ENCODE measurements at regions not wholly inside any gene's neighbourhood (a gene's known extent, or its start where the extent isn't known, plus 50 kb on each side); places are given as distances from the start of the nearest gene placed in this dataset.
"Not testable (repeated sequence)": the region's sequence is repeated elsewhere in the genome, so short reads cannot be mapped to it uniquely, and the experiment has no call there.

- H3K27ac ChIP-seq (ENCODE audit: low read depth): no peak overlapping the region
- WGBS: 83% methylated on average over 19 of the region's 19 CpGs
- no peaks in the 10 kb centered on the region for H3K4me1 ChIP-seq (ENCODE audit: insufficient read depth)
- no peaks in the 10 kb centered on the region for H3K36me3 ChIP-seq (ENCODE audit: insufficient read depth)
- H3K4me3 ChIP-seq (ENCODE audit: low read depth, low read length): no peak overlapping the region
- DNase-seq (ENCODE audit: extremely low spot score): no peak
Measured at GRCh38 chrX:2640436-2641150, 50.5 kb upstream of the CD99 start.

DNA sequence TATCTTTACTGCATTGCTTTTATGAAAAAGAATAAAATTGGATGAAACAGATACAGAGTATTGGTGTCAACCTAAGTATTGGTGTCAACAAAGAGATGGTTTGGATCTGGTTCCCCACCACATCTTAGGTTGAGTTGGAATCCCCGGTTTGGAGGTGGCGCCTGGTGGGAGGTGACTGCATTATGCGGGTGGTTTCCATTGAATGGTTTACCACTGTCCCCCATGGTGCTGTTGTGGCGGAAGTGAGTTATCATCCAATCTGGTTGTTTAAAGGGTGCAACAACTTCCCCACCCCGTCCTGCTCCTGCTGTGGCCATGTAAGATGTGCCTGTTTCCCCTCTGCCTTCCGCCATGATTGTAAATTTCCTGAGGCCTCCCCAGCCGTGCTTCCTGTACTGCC lies 52.8 kb upstream of the CD99 start:
- Histone ChIP-seq H3K4me3 (ENCODE audit: low read depth, low read length) (no peak overlapping the region), H3K36me3 (ENCODE audit: insufficient read depth) (no peaks in the 10 kb centered on the region), H3K4me1 (ENCODE audit: insufficient read depth) (no peaks in the 10 kb centered on the region), H3K27ac (ENCODE audit: low read depth) (no peak overlapping the region)
- DNase-seq (ENCODE audit: extremely low spot score): no peak
- 90% methylated on average over 7 of the region's 7 CpGs for WGBS

GRCh38 chrX:2635342-2635741 lies 55.8 kb upstream of the CD99 start:
- WGBS: 90% methylated on average over 3 of the region's 3 CpGs
- no peak for DNase-seq (ENCODE audit: extremely low spot score)
- H3K4me3 ChIP-seq (ENCODE audit: low read depth, low read length): no peak overlapping the region

GRCh38 chrX:2632533-2633504 lies 58.3 kb upstream of the CD99 start:
- 91% methylated on average over 9 of the region's 9 CpGs for WGBS
- Histone ChIP-seq H3K36me3 (ENCODE audit: insufficient read depth) (no peaks in the 10 kb centered on the region), H3K4me3 (ENCODE audit: low read depth, low read length) (no peak overlapping the region), H3K27ac (ENCODE audit: low read depth) (no peak overlapping the region), H3K4me1 (ENCODE audit: insufficient read depth) (no peaks in the 10 kb centered on the region)
- DNase-seq (ENCODE audit: extremely low spot score): no peak

More at GRCh38 chrX:2635342-2635741, 55.8 kb upstream of the CD99 start:
- Histone ChIP-seq H3K4me1 (ENCODE audit: insufficient read depth) (no peaks in the 10 kb centered on the region), H3K36me3 (ENCODE audit: insufficient read depth) (no peaks in the 10 kb centered on the region), H3K27ac (ENCODE audit: low read depth) (no peak overlapping the region)

- H3K4me1 ChIP-seq (ENCODE audit: insufficient read depth): no peaks in the 10 kb centered on the region
- 62% methylated on average over 3 of the region's 3 CpGs for WGBS
- no peak overlapping the region for H3K27ac ChIP-seq (ENCODE audit: low read depth)
- no peak for DNase-seq (ENCODE audit: extremely low spot score)
- H3K36me3 ChIP-seq (ENCODE audit: insufficient read depth): no peaks in the 10 kb centered on the region
- H3K4me3 ChIP-seq (ENCODE audit: low read depth, low read length): no peak overlapping the region
Measured at GRCh38 chrX:2631743-2632532, 59.2 kb upstream of the CD99 start.

GRCh38 chrX:2630935-2631742 lies 60.0 kb upstream of the CD99 start:
- DNase-seq (ENCODE audit: extremely low spot score); H3K27ac ChIP-seq (ENCODE audit: low read depth); H3K36me3 ChIP-seq (ENCODE audit: insufficient read depth); H3K4me1 ChIP-seq (ENCODE audit: insufficient read depth); H3K4me3 ChIP-seq (ENCODE audit: low read depth, low read length): not testable (repeated sequence)
- 94% methylated on average over 6 of the region's 6 CpGs for WGBS

DNA sequence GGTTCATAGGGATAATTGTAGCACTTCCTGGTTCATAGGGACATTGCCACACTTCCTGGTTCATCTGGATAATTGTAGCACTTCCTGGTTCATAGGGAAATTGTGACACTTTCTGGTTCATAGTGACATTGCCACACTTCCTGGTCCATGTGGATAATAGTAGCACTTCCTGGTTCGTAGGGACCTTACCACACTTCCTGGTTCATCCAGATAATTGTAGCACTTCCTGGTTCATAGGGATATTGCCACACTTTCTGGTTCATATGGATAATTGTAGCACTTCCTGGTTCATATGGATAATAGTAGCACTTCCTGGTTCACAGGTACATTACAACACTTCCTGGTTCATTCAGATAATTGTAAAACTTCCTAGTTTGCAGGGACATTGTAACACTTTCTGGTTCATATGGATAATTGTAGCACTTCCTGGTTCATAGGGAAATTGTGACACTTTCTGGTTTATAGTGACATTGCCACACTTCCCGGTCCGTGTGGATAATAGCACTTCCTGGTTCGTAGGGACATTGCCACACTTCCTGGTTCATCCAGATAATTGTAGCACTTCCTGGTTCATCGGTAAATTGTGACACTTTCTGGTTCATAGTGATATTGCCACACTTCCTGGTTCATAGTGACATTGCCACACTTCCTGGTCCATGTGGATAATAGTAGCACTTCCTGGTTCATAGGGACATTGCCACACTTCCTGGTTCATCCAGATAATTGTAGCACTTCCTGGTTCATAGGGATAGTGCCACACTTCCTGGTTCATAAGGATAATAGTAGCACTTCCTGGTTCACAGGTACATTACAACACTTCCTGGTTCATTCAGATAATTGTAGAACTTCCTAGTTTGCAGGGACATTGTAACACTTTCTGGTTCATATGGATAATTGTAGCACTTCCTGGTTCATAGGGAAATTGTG lies 60.8 kb upstream of the CD99 start:
- WGBS: 87% methylated on average over 5 of the region's 5 CpGs
- not testable (repeated sequence) for H3K4me1 ChIP-seq (ENCODE audit: insufficient read depth); H3K4me3 ChIP-seq (ENCODE audit: low read depth, low read length); H3K36me3 ChIP-seq (ENCODE audit: insufficient read depth); H3K27ac ChIP-seq (ENCODE audit: low read depth); DNase-seq (ENCODE audit: extremely low spot score)

GRCh38 chrX:2629316-2630007 lies 61.6 kb upstream of the CD99 start:
- Histone ChIP-seq H3K36me3 (ENCODE audit: insufficient read depth) (no peaks in the 10 kb centered on the region), H3K27ac (ENCODE audit: low read depth) (no peak overlapping the region), H3K4me3 (ENCODE audit: low read depth, low read length) (no peak overlapping the region), H3K4me1 (ENCODE audit: insufficient read depth) (no peaks in the 10 kb centered on the region)
- no peak for DNase-seq (ENCODE audit: extremely low spot score)
- 88% methylated on average over 6 of the region's 6 CpGs for WGBS

DNA sequence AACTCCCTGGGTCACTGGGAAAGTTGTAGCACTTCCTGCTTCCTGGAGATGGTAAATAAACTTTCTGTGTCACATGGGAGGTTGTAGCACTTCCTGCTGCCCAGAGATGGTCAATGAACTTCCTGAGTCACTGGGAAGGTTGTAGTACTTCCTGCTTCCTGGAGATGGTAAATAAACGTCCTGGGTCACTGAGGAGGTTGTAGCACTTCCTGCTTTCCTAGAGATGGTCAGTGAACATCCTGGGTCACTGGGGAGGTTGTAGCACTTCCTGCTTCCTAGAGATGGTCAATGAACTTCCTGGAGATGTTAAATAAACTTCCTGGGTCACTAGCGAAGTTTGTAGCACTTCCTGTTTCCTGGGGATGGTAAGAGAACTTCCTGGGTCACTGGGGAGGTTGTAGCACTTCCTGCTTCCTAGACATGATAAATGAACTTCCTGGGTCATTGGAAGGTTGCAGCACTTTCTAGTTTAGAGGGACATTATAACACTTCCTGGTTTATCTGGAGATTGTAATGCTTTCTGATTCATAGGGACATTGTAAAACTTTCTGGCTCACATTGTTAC lies 62.3 kb upstream of the CD99 start:
- WGBS: 64% methylated on average over 2 of the region's 2 CpGs
- H3K27ac ChIP-seq (ENCODE audit: low read depth): no peak overlapping the region
- no peak for DNase-seq (ENCODE audit: extremely low spot score)

DNA sequence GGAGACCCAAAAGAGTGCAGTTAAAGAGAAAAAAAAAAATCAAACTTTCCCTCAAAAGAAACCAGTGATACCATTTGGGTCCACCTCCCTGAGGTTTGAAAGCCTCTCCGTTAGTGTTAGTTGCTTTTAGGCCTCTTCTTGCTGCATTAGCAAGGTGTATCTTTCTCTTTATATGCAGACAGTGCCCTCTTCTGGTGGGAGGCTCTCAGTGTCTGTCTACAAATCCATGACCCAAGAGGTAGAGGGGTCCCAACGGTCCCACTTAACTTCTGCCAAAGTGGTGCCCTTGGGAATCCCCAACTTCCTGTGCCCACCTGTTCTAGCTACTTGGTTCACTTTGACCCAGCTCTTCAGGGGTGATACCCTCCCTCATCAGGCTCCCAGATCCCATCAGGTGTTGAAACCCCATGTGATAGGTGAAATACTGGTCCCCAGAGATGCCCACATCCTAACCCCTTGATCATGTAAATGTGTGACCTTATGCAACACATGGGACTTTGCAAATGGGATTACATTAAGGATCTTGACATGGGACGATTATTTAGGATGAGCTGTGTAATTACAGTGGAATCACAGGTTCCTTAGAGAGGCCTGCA lies 63.7 kb upstream of the CD99 start:
- no peak overlapping the region for H3K27ac ChIP-seq (ENCODE audit: low read depth)
- no peak for DNase-seq (ENCODE audit: extremely low spot score)
- WGBS: 53% methylated on average over 3 of the region's 3 CpGs
- H3K36me3 ChIP-seq (ENCODE audit: insufficient read depth): no peaks in the 10 kb centered on the region
- no peak overlapping the region for H3K4me3 ChIP-seq (ENCODE audit: low read depth, low read length)
- H3K4me1 ChIP-seq (ENCODE audit: insufficient read depth): no peaks in the 10 kb centered on the region

More for the DNA sequence above, 62.3 kb upstream of the CD99 start:
- no peaks in the 10 kb centered on the region for H3K4me1 ChIP-seq (ENCODE audit: insufficient read depth)
- H3K4me3 ChIP-seq (ENCODE audit: low read depth, low read length): no peak overlapping the region
- no peaks in the 10 kb centered on the region for H3K36me3 ChIP-seq (ENCODE audit: insufficient read depth)

DNA sequence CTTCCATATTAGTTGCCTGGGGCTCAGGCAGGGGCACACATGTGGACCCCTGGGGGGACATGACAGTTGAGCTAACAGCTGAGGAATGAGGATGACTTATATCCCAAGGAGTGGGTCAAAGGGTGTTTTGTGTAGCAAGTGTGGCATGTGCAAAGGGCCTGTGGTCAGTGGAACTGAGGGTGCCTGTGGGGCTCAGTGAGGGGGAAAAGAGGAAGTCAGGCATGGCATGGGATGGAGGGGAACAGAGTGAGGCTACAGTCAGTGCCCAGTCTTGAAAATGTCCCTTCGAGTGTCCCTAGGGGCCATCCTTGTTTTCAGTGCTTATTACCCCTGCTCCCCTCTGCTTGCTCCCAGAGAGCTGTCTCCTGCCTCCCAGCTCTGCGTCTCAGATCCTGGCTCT lies 64.3 kb upstream of the CD99 start:
- Histone ChIP-seq H3K4me1 (ENCODE audit: insufficient read depth) (no peaks in the 10 kb centered on the region), H3K27ac (ENCODE audit: low read depth) (no peak overlapping the region), H3K36me3 (ENCODE audit: insufficient read depth) (no peaks in the 10 kb centered on the region), H3K4me3 (ENCODE audit: low read depth, low read length) (no peak overlapping the region)
- 68% methylated on average over 2 of the region's 2 CpGs for WGBS
- no peak for DNase-seq (ENCODE audit: extremely low spot score)

All from urinary bladder (tissue), 3 donors.